BE2C (cell line): ENCODE measurements at regions not wholly inside any gene's neighbourhood (a gene's known extent, or its start where the extent isn't known, plus 50 kb on each side); places are given as distances from the start of the nearest gene placed in this dataset.

ENCODE experiments used
- DNase-seq: peaks from one replicate; pipeline ENCODE4 v3.0.0-alpha.2; 2020
- H3K27me3 ChIP-seq: fragments of 250-450 bp; sonication (Bioruptor Pico); 2 replicates; pipeline ENCODE4 v1.5.1; 2020; ENCODE audit warnings: mild to moderate bottlenecking
- H3K36me3 ChIP-seq: fragments of 250-450 bp; sonication (Bioruptor Pico); 2 replicates; pipeline ENCODE4 v1.5.1; 2020; ENCODE audit warnings: mild to moderate bottlenecking
- H3K4me1 ChIP-seq: fragments of 250-450 bp; sonication (Bioruptor Pico); 2 replicates; pipeline ENCODE4 v1.5.1; 2020
- H3K4me3 ChIP-seq: 2 replicates; pipeline ENCODE4 v1.5.1; 2011; ENCODE audit warnings: low read depth, low read length
- H3K9me3 ChIP-seq: fragments of 250-450 bp; sonication (Bioruptor Pico); 2 replicates; pipeline ENCODE4 v1.5.1; 2020
- CTCF ChIP-seq: IDR thresholded peaks from 2 replicates; pipeline ENCODE4 v1.5.1; 2012; ENCODE audit warnings: mild to moderate bottlenecking, low read depth, low read length

GRCh38 chr17:15882058-15882720, 62.7 kb upstream of the ADORA2B start:
- Histone ChIP-seq H3K36me3 (no peaks in the 10 kb centered on the region), H3K4me1 (no peaks in the 10 kb centered on the region; the same call in 1 of the 2 replicates), H3K4me3 (no peak overlapping the region), H3K9me3 (no peaks in the 10 kb centered on the region), H3K27me3 (no peaks in the 10 kb centered on the region)
- DNase-seq = no peak
- TF ChIP-seq CTCF = peak; percentile 29

- no peaks in the 10 kb centered on the region for H3K9me3 ChIP-seq
- H3K4me3 ChIP-seq = no peak overlapping the region
- TF ChIP-seq CTCF = no peak
- no peaks in the 10 kb centered on the region for H3K36me3 ChIP-seq
- DNase-seq = no peak
- no peaks in the 10 kb centered on the region for H3K27me3 ChIP-seq
- no peaks in the 10 kb centered on the region; the same call in 1 of the 2 replicates for H3K4me1 ChIP-seq
Measured at GRCh38 chr17:15882777-15883176, 62.2 kb upstream of the ADORA2B start.

DNA sequence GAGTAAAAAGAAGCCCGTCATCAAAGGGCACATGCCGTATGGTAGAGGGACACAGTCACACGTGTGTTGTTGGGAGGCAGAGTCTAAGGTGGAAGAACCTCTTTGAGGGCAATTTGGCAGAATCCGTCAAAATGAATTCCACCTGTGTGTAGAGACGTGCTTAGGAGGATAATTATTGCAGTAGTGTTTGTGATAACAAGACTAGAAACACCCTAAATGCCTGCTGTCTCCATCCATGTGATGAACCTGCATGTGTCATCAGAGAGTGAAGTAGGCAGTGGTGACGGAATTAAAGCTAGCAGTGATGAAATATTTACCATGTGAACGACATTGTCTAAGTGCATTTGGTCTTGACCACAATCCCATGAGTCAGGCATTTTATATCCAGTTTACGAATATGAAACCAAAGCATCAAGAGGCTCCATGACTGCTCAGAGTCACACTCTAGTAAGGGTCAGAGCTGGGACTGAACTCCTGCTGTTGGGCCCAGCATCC, 61.3 kb upstream of the ADORA2B start:
- Histone ChIP-seq H3K4me1 (no peaks in the 10 kb centered on the region; the same call in 1 of the 2 replicates), H3K27me3 (no peaks in the 10 kb centered on the region), H3K36me3 (no peaks in the 10 kb centered on the region), H3K4me3 (no peak overlapping the region), H3K9me3 (no peaks in the 10 kb centered on the region)
- no peak for DNase-seq
- TF ChIP-seq CTCF = no peak

DNA sequence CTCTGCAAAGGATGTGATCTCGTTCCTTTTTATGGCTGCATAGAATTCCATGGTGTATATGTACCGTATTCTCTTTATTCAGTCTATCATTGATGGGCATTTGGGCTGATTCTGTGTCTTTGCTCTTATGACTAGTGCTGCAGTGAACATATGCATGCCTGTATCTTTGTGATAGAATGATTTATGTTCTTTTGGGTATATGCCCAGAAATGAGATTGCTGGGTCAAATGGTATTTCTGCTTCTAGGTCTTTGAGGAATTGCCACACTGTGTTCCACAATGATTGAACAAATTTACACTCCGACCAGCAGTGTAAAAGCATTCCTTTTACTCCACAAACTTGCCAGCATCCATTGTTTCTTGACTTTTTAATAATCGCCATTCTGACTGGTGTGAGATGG, 60.2 kb upstream of the ADORA2B start:
- Histone ChIP-seq H3K4me1 (no peaks in the 10 kb centered on the region; the same call in 1 of the 2 replicates), H3K9me3 (no peaks in the 10 kb centered on the region), H3K36me3 (no peaks in the 10 kb centered on the region), H3K4me3 (no peak overlapping the region), H3K27me3 (no peaks in the 10 kb centered on the region)
- no peak for DNase-seq
- TF ChIP-seq CTCF = no peak

GRCh38 chr17:15885770-15886169, 59.2 kb upstream of the ADORA2B start:
- H3K4me3 ChIP-seq = no peak overlapping the region
- TF ChIP-seq CTCF = no peak
- no peaks in the 10 kb centered on the region for H3K9me3 ChIP-seq
- no peak for DNase-seq
- no peaks in the 10 kb centered on the region for H3K27me3 ChIP-seq
- no peaks in the 10 kb centered on the region for H3K36me3 ChIP-seq
- H3K4me1 ChIP-seq = no peaks in the 10 kb centered on the region; the same call in 1 of the 2 replicates

DNA sequence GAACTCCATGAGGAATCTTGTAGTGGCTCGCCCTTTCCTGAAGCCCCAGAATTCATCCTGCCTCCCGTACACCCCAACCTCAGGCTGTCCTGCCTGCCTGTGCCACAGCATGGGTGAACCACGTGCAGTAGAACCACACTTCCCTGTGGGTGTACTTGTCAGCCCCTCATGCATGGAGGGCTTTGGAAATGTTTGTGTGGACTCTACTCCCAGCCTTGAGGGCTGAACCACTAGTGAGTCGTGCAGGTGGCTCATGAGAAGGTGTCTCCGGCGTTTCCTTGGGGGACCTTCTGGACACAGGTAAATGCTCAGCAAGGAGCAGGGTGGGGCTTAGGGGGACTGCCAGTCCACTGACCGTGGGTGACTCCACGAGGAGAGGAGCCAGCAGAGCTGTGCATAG, 58.7 kb upstream of the ADORA2B start:
- Histone ChIP-seq H3K36me3 (no peaks in the 10 kb centered on the region), H3K4me3 (no peak overlapping the region), H3K4me1 (no peaks in the 10 kb centered on the region; the same call in 1 of the 2 replicates), H3K27me3 (no peaks in the 10 kb centered on the region), H3K9me3 (no peaks in the 10 kb centered on the region)
- TF ChIP-seq CTCF = no peak
- no peak for DNase-seq
